HG03066 (cell line): ENCODE measurements at regions not wholly inside any gene's neighbourhood (a gene's known extent, or its start where the extent isn't known, plus 50 kb on each side); places are given as distances from the start of the nearest gene placed in this dataset.

ENCODE experiments used
- ATAC-seq: cut with Tn5 transposase; IDR thresholded peaks from one replicate; pipeline ENCODE4 v1.9.1; 2021; ENCODE audit warnings: low read depth; ENCODE audit not compliant: unreplicated experiment

DNA sequence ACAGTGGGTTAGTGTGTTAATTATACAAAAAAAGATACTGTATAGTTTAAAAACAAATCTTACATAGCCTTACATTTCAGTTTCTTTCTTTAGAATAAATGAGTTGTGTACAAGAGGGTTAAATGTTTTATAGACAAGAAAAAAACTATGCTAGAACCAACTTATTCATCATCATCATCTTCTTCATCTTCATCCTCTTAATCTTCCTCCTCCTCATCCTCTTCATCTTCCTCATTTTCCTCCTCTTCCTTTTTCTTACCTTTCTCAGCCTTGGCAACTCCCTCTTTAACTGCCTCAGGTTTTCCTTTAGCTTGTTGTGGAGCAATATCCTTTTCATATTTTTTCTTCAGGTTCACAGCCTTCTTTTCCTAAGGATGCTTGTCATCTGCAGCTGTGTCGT lies 53.7 kb downstream of the RPS12 start:
- ATAC-seq, result no peak

DNA sequence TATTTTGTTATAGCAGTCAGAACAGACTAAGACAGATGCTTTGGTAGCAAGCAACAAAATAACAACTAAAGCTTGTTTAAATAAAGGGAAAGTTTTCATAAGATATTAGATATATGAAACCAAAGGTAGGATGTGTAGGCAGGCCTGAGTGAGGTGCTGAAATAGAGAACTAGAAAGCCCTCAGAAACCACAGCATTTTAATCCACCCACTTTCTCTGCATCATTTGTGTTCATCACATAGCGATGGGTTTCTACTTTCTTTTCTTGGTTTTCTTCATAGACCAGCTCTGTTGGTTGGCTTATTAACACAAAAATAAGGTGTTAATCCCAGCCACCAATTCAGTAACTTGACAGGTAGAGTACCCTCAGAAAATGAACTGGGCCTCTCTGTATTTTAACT lies 58.6 kb downstream of the RPS12 start:
- peak; percentile 100 for ATAC-seq

DNA sequence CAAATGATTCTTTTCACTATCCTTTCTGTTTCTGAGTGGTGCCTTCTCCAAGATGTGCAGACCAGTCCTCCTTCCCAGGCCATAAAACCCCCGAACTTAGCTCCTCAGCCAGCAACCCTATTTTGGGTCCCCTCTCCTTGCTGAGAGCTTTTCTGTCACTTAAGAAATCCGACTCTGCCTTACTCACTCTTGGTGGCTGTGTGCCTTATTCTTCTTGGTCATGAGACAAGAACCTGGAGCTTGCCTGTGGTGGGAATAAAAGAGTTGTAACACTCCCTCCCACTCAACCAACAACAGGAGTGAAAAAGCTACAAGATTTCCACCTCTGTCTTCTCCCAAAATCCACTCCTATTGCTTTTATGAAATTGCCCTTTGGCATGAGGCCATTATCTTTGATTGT lies 62.6 kb downstream of the RPS12 start:
- no peak for ATAC-seq

DNA sequence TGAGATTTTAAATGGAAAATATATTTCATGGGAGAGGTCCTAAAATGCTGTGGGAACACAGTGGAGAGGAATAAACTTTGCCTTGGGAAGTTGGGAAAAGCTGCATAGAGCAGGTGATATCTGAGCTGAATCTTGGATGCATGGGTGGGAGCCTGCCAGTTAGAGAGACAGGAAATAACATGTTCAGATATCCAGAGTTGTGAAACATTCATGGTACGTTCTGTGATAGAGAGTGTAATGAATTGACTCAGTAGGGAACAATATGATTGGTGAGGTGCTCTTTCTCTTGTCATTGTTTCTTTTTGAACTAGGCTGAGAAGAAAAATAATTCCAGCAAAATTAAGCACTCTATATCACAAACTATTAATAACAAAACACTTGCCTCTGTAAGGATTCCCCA lies 72.8 kb downstream of the RPS12 start:
- no peak for ATAC-seq

DNA sequence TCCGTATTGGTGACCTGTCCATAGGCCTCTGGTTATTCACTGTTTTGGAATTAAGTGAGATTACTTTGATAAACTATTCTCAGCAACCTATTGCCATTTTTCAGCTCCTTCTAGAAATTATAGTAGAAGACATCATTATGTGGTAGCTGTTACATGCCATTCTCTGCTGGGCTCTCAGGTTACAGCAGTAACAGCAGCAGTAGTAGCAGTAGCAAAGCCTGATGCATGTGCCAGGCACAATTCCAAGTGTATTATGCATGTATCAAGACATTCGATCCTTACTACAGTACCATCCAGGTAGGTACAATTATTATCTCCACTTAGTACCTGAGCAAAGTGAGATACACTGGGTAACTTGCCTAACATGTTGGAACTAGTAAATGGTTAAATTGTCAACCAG lies 74.3 kb downstream of the RPS12 start:
- ATAC-seq, result no peak

DNA sequence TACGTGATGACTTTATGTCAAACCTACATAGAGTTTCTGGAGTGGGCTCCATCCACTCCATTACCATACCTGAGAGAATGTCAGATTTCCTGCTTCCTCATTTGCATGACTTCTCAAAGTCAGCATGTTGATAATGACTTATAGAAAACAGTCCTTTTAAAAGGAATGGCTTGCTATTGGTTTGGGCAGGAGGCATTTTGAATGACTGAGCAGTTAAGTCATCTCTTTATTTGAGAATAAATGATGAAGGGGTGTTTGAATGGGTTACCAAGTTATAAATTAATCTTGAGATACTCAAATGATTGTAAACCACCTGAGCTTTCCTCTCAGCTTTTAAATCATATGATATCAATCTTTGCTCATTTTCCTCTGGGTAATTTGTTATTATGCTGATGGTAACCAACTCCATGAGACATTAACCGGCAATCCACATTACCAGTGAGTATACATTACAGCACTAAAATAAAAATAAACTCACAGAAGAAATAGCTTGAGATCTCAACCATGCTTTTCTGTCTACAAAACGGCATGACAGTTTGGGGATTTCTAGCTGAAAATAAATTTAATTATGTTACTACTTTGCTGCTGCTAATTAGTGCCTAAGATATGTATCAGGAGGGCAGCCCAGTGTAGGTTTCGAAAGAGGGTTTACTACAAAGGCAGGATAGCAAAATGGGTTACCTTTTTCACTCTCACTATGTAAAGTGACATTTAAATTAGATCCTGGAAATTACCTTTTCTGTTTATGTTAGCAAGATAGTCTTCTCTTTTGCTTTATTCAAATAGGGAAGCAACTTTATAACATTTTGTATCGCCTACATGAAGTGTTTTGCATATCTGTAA lies 78.8 kb downstream of the RPS12 start:
- no peak for ATAC-seq

DNA sequence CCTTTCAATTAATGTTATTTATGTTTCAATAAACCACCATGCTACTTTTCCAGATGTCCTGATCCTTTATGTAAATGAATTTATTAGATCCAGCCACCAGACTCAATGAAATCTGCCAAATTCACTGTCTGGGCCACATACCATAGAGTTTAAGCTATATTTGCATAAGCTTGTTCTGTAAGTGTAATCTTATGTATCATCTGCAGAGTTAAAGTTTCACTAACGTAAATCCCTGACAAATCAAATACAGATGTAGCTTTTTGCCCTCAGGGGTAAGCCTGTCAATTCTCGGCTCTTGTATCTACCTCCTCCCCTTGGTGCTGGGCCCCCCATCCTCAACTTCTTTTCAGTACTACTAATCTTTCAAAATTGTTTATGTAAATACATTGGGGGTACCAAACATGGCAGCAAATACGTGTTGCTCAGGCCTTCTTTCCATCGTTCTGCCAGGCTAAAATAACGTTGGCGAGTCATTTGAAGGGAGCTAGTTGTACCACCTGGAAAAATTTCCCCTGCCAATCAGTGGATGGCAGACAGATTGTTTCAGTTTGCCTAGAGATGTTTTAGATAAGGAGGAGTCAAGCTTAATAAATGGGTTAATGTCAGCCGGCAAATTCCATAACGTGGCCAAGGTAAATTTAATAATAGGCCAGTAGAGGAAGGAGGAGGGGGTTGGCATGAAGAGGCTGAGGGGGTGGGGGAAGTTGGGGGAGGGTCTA lies 79.6 kb downstream of the RPS12 start:
- no peak for ATAC-seq

DNA sequence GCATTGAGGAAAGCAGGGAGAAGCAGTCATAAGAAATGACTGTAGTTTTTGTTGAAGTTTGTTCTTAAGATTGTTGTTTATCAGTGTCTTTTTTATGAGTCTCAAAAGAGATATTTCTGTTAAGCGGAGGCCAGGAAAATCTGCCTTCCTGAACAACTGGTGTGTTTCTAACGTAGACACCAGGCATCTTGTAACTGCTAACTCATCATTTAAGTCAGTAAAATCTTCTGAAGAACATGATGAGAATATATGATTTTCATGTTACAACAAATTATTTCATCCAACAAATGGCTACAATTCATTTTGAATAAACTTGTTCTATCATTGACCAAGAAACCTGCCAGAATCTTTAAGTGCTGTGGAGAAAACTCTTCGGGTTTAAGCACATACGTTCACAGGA lies 84.0 kb downstream of the RPS12 start:
- no peak for ATAC-seq

DNA sequence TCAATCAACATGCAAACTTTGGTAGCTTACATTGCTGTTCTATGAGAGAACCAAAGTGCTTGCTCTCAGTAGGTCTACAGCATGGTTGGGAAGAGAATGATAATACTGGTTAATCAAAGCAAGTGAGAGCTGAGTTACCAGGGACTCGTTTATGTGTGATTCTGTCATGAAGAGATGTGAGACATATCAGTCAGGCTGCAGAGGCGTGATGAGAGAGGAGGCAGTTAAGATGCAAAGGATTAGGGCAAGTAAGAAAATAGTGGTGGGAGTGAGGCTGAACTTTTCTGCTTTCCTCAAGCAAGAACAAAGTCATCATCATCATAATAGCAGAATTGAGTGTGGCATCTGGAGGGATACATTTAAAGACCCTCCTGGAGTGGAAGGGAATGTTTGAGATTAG lies 86.5 kb downstream of the RPS12 start:
- no peak for ATAC-seq

DNA sequence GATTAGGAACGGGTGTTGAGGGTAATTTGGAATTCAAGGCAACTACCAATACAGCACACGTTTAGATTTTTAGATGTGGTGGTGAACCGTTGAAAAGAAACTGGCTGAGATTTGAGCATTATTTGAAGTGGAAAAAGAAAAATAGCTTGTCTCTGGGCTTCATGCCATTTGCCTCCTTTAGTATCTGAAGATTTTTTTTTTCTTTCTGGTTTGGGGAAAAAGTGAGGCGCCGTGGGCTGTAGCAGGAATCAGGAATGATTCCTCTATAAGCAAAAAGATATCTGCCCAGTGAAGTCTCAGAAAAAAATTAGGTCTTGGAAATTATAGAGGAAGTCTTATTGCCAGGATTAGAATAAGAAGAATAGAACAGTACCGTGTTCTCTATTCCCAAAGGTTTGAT lies 88.5 kb downstream of the RPS12 start:
- no peak for ATAC-seq

DNA sequence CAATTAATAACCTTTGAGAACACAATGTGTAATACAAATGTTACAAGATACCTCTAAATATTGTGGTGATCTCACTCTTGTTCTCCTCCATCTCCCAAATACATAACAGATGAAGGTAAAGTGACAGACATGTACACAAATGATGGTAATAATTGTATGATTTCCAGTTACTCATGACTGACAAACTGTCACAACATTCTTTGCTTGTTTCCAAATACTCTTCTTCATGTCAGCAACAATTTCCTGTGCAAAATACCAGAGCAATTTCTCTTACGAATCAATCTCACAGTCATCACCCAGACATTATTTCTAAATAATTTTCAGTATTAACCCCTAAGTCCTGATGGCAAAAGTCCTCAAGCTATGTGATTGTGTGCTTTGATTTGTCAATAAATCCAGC lies 92.9 kb downstream of the RPS12 start:
- no peak for ATAC-seq

DNA sequence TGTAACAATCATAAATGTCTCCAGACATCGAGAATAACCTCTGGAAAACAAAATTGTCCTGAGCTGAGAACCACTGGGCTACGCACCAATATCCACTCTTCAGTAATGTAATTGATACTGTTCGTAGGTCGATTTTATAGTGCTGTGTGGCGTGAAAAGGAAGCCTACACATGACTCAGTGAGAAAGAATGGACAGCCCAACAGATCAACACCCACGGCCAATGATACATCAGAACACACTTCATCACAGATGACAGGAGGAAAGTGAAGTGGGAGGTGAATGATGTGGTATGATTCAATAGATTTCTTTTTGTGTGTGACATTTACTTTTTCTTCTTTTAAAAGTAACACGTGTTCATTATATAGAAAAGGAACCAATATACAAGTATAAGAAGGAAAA lies 93.5 kb downstream of the RPS12 start:
- ATAC-seq, result no peak

DNA sequence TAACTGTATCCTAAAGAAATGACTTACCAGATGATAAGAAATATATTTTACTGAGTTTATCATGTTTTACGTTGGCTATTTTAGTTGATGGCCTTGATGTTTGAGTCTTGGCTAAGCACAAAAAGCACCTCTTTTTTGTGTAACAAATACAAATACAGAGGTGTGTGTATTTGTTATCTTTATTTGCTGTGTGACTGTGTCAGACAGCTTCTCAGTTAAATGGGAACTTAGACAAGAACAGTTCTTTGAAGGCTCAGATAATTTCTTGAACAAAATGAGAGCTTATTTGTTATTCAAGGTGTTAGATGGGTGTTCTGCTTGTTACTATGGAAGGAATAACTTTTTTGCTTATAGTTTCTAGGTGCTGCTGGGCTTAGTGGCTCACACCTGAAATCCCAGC lies 95.4 kb downstream of the RPS12 start:
- ATAC-seq, result no peak

DNA sequence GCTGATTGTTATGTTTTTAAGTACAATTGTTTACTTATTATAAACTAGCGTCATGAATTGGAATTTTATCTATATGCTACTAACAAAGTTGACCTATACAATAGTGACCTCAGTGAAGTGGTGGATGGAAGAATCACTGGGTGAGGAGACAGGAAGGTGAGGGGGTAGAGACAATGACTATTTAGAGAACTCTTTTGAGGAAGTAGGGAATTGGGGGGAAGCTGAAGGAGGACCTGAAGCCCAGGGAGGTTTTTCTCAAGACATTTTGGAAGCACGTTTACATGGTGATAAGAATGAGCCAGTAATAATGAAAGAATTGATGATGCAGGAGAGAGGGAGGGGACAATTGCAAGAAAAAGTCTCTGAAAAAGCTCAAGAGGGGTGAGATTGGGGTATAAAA lies 96.4 kb downstream of the RPS12 start:
- no peak for ATAC-seq

DNA sequence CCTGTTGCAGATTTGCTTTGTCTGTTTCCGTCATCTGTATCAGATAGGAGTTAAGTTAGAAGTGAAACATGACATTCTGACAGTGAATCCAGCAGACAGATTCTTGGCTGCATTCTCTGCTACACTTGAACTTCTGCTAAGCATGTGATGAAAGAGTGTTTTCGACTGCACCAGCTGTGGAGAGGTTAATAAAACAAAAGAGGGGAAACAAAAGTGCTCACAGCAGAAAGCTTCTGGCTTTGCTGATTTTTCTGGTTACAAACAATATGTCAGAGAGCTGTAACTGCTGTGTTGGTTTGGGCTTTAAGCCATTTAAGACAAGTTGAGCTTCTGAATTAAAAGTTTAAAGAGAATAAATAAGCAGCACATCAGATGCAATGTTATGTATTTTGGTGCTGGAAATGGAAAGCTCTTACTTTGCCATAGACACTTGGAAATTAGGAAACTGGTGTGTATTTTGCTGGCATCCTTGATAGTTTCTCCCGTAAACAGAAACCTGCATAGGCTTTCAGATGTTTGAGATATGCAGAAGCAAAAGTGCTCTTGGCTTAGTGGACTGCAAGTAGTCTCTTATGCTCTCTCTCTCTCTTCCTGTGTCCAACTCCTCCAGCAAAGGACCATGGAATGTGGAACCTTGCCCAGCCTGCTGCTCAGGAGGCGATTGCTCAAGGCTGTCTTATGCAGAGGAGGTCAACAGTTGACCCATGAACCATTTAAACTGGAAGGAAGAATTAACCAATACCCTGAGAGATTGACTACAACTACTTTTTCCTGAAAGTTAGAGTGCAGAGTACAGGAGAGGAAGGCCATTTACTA lies 104.9 kb downstream of the RPS12 start:
- no peak for ATAC-seq

DNA sequence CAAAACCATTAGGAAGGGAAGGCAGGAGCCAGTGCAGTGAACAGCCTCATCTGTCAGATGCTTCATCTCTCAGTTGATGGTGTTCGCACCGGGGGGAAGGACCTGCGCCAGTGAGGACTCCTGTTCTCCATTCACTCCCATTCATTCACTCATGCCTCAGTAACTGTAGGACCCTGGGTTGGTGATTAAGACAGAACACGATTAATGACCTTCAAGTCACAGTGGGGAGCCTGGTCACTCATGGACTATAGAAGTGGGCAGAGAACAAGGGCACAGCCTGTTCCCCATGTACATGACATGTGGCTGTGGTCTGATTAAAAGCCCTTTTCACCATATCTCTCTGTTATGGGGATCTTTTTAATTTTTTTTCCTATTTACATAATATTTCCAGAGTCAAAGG lies 113.3 kb downstream of the RPS12 start:
- no peak for ATAC-seq

DNA sequence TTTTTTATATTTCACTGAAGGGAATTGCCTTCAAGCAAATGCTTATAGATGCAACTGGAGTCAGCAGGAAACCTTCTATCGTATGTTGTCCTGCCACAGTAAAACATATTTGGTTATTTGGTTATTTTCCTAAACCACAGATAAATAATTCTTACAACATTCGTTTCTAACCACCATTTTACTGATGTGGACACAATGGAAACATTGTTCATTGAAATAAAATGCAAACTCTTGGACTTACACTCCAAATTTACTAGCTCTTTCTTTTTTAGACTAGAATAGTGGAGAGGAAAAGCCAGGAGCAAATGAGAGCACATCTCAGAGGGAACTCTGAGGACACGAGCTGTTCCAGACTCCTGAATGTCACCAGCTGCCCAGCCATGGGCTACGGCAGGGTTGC lies 114.8 kb downstream of the RPS12 start:
- no peak for ATAC-seq

DNA sequence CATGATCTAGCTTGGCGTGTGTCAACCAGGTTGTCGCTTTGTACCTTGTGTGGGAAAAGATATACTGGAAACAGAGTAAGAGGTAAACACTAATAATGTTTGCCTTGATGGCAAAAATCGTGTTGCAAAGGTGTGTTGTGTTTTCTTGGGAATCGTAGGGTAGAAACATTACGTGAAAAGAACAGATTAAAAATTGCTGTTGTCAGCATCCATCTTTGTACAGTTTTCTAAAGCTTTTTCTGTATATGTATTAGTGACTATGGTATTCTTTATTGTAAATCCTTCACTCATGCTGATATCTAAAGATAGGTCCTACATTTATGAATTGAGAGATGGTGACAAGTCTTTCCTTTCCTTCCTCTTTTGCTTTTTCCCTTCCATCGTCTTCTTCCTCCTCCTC lies 116.9 kb downstream of the RPS12 start:
- no peak for ATAC-seq

DNA sequence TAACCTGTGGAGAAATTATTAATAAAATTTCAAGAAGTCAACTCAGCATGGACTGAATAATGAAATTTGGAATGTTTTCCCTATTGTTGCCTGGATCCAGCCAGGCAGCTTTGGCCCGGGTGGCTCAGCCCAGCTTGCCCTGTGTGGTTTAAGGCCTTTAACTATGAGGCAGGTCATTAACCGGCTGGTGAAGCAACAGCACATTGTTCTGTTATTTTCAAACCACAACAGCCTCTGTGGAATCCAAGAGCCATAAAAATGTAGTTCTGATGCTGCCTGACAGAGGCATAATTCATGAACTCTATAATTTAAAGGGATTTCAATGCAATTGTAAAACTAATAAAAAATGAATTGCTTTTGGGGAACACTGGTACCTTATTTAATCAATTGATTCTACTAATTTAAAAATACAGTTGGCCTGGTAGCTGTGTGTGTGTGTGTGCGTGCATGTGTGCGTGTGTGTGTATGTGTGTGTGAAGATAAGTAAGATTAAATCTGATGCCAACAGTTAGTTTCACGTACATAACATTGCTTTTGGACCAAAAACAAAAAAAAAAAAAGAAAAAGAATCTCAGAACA lies 117.7 kb downstream of the RPS12 start:
- no peak for ATAC-seq

DNA sequence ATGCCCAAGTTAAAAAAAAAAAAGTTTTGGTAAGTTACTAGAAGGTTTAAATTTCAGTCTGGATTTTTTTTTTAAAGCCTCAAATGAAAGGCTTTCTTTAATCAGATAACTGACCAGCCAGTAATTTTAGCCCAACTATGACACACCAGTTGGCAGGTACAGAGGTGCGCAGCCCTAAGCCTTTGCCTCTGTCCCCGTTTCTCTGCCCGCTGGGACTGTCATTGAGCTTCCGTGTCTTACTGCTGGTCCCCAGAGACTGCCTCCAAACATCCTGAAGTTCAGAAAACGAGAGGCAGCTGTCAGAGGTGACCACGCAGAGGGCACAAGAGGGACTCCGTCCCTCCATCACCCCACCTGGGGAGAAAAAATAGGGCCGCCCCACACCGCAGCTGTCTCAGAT lies 118.2 kb downstream of the RPS12 start:
- ATAC-seq, result no peak

DNA sequence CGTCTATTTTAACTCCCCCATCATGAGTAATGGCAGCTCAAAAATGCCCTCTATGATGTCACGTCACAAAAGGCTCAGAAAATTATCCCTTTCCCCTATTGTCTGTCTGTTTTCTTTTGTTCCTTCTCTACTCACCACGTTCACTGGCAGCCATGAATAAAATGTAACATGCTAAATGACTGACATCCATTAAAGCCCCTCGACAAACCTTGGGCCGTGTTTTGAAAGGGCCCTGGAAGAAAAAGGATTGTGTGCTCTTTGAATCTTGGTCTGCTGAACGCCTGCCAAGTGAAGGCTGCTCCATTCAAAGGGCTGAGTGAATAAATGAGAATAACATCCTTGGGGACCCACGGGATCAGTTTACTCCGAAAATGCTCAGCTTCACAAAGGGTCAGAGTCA lies 118.7 kb downstream of the RPS12 start:
- no peak for ATAC-seq
